Thyroid gland (tissue), 4 donors: ENCODE measurements at regions not wholly inside any gene's neighbourhood (a gene's known extent, or its start where the extent isn't known, plus 50 kb on each side); places are given as distances from the start of the nearest gene placed in this dataset.

Experiments
- DNase-seq, 2 donors: peaks; one replicate each; pipeline ENCODE4 v3.0.0-alpha.2; 2019
- H3K27ac ChIP-seq, 3 donors: fragments of 200-600 bp; sonication (generic); 1 replicate in 2 of 3; 2 replicates in 1 of 3; pipeline ENCODE4 v1.5.1; 2016 to 2019; ENCODE audit warnings: mild to moderate bottlenecking in 1 of 3, moderate library complexity in 1 of 3
- H3K27me3 ChIP-seq: fragments of 200-600 bp; sonication (generic); one replicate; pipeline ENCODE4 v1.5.1; 2019
- H3K36me3 ChIP-seq, 2 donors: fragments of 200-600 bp; sonication (generic); one replicate each; pipeline ENCODE4 v1.5.1; 2016 to 2019
- H3K4me1 ChIP-seq, 2 donors: fragments of 200-600 bp; sonication (generic); one replicate each; pipeline ENCODE4 v1.5.1; 2017 to 2019
- H3K4me3 ChIP-seq, 3 donors: fragments of 200-600 bp; sonication (generic); replicated peaks in 1 of 3; 1 replicate in 2 of 3; 2 replicates in 1 of 3; pipeline ENCODE4 v1.5.1; 2016; ENCODE audit warnings: mild to moderate bottlenecking in 1 of 3
- H3K9me3 ChIP-seq: fragments of 200-600 bp; sonication (generic); one replicate; pipeline ENCODE4 v1.5.1; 2017
- POLR2A ChIP-seq, 2 donors: fragments of 450-650 bp; IDR thresholded peaks; one replicate each; pipeline ENCODE4 v1.6.1; 2017; ENCODE audit warnings: antibody characterized with exemption in 2 of 2, mild to moderate bottlenecking in 2 of 2, moderate library complexity in 1 of 2
- WGBS, 2 donors: methylation state at CpG; one replicate each; pipeline ENCODE4 v1.1.5; 2017; 5-methylcytosine and 5-hydroxymethylcytosine counted together
- intact Hi-C: fragments of 100-400 bp; cut with DNase I; formaldehyde crosslinking; loops from one replicate; pipeline ENCODE4 v1.15.1; 2023
- TF ChIP-seq, protein P1 (sequence below), 6 experiments: fragments of 200-600 bp in 3 of 6; fragments of 450-650 bp in 3 of 6; sonication (generic) in 3 of 6; IDR thresholded peaks; one replicate each; pipeline ENCODE4 v1.5.1; 2016 to 2019; ENCODE audit warnings: antibody characterized with exemption in 6 of 6, mild to moderate bottlenecking in 2 of 6, inconsistent platforms in 1 of 6, moderate library complexity in 1 of 6

- Histone ChIP-seq H3K4me3 (no peak overlapping the region), H3K27ac (no peak overlapping the region), H3K27me3 (no peaks in the 10 kb centered on the region), H3K9me3 (no peaks in the 10 kb centered on the region), H3K36me3 (no peaks in the 10 kb centered on the region), H3K4me1 (no peaks in the 10 kb centered on the region)
- intact Hi-C loops = no loop called here
- 67 to 70% methylated on average over 2 of the region's 2 CpGs for WGBS, 2 donors
- DNase-seq = no peak
- no peak for TF ChIP-seq POLR2A (IDR thresholded peaks at IDR 0.05)
- TF ChIP-seq, protein P1, sequence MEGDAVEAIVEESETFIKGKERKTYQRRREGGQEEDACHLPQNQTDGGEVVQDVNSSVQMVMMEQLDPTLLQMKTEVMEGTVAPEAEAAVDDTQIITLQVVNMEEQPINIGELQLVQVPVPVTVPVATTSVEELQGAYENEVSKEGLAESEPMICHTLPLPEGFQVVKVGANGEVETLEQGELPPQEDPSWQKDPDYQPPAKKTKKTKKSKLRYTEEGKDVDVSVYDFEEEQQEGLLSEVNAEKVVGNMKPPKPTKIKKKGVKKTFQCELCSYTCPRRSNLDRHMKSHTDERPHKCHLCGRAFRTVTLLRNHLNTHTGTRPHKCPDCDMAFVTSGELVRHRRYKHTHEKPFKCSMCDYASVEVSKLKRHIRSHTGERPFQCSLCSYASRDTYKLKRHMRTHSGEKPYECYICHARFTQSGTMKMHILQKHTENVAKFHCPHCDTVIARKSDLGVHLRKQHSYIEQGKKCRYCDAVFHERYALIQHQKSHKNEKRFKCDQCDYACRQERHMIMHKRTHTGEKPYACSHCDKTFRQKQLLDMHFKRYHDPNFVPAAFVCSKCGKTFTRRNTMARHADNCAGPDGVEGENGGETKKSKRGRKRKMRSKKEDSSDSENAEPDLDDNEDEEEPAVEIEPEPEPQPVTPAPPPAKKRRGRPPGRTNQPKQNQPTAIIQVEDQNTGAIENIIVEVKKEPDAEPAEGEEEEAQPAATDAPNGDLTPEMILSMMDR (IDR thresholded peaks at IDR 0.05) = no peak
These were observed 447.4 kb upstream of the ROBO1 start for GRCh38 chr3:80215191-80215590.

GRCh38 chr3:80213086-80213485 is 445.3 kb upstream of the ROBO1 start:
- H3K9me3 ChIP-seq = no peaks in the 10 kb centered on the region
- H3K27me3 ChIP-seq = no peaks in the 10 kb centered on the region
- TF ChIP-seq, protein P1 (IDR thresholded peaks at IDR 0.05) = no peak
- TF ChIP-seq POLR2A (IDR thresholded peaks at IDR 0.05) = no peak
- intact Hi-C loops = no loop called here
- no peak for DNase-seq
- H3K4me1 ChIP-seq = no peaks in the 10 kb centered on the region
- H3K4me3 ChIP-seq = no peak overlapping the region
- no peaks in the 10 kb centered on the region for H3K36me3 ChIP-seq
- no peak overlapping the region for H3K27ac ChIP-seq
- 77 to 78% methylated on average over 4 of the region's 4 CpGs for WGBS, 2 donors

GRCh38 chr3:80192936-80193335 is 425.1 kb upstream of the ROBO1 start:
- Histone ChIP-seq H3K9me3 (no peaks in the 10 kb centered on the region), H3K4me3 (no peak overlapping the region), H3K27ac (no peak overlapping the region), H3K4me1 (no peaks in the 10 kb centered on the region), H3K36me3 (no peaks in the 10 kb centered on the region), H3K27me3 (no peaks in the 10 kb centered on the region)
- TF ChIP-seq, protein P1 (IDR thresholded peaks at IDR 0.05) = no peak
- no peak for TF ChIP-seq POLR2A (IDR thresholded peaks at IDR 0.05)
- WGBS, 2 donors = 77 to 86% methylated on average over 3 of the region's 3 CpGs
- DNase-seq = no peak
- intact Hi-C loops = no loop called here

- no peak overlapping the region for H3K27ac ChIP-seq
- no peaks in the 10 kb centered on the region for H3K4me1 ChIP-seq
- no peaks in the 10 kb centered on the region for H3K27me3 ChIP-seq
- H3K36me3 ChIP-seq = no peaks in the 10 kb centered on the region
- TF ChIP-seq, protein P1 (IDR thresholded peaks at IDR 0.05) = no peak
- TF ChIP-seq POLR2A (IDR thresholded peaks at IDR 0.05) = no peak
- H3K4me3 ChIP-seq = no peak overlapping the region
- intact Hi-C loops = no loop called here
- H3K9me3 ChIP-seq = no peaks in the 10 kb centered on the region
- no peak for DNase-seq
- 8 to 10% methylated on average over 3 of the region's 3 CpGs for WGBS, 2 donors
These were observed 422.3 kb upstream of the ROBO1 start for GRCh38 chr3:80190051-80190450.

DNA sequence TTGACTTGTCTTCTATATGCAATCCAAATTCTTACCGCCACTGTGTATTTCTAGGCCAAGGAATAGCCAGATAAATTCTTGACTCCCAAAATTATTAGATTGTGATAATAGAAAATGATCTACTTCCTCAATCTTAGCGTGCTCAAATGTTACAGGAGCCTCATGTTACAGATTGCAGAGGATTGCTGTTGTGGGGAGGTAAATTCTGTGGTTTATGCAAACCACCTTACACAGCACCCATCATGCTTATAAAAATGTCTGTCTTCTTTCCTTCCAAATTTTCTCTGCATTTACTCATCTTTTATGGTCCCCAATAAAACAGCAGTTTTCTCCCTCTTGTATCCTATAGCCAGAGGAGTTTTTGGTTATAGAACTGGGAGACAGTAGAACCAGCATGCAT is 420.2 kb upstream of the ROBO1 start:
- H3K9me3 ChIP-seq = no peaks in the 10 kb centered on the region
- 83 to 94% methylated on average over 2 of the region's 2 CpGs for WGBS, 2 donors
- H3K27me3 ChIP-seq = no peaks in the 10 kb centered on the region
- H3K4me3 ChIP-seq = no peak overlapping the region
- no peaks in the 10 kb centered on the region for H3K36me3 ChIP-seq
- intact Hi-C loops = no loop called here
- TF ChIP-seq, protein P1 (IDR thresholded peaks at IDR 0.05) = no peak
- no peak for TF ChIP-seq POLR2A (IDR thresholded peaks at IDR 0.05)
- no peaks in the 10 kb centered on the region for H3K4me1 ChIP-seq
- no peak overlapping the region for H3K27ac ChIP-seq
- DNase-seq = no peak
